OCI-M2 (cell line): ENCODE measurements at regions not wholly inside any gene's neighbourhood (a gene's known extent, or its start where the extent isn't known, plus 50 kb on each side); places are given as distances from the start of the nearest gene placed in this dataset.
A peak's percentile ranks its signal among the peaks of the same experiment; 100 is the strongest.

Experiments
- DNase-seq: peaks from one replicate; lab custom pipeline; 2025; ENCODE audit not compliant: unreplicated experiment; lab: John Stamatoyannopoulos, UW

DNA sequence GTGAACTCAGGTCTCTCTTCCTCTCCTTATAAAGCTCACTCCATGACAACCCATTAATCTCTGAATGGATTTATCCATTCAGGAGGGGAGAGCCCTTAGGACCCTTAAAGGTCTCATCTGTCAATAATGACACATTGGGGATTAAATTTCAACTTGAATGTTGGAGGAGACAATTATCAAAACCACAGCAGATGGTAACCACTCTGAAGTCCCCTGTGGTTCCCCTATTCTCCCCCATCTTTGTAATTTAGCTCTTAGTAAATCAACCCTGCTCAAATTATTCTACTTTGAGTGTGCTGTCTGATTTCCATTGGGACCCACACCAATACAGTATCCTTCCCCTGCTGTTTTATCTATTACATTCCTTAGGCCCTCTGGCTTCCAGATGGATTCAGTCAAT lies 72.0 kb upstream of the RAI14 start:
- no peak for DNase-seq

DNA sequence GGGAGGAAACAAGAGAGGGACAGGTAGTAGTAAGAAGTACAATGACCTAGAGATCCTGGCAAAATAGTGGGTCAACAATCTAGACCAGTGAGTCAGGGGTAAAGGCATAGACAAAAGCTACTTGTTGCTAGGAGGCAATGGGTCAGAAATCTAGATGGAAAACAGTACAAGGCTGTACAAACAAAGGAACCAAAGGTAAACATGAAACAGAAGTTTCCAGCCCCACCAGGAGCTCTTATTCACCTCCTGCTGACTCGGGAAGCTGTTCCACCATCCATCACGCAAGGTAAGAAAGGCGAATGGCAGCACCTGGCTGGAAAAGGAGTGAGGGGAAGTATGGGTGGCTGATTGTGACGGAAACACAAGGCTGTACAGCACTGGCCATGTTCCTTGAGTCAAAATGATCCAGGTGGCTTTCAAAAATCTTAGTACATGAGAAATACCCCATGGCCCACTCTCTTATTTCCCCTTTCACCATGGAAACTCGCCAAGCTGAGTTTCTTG lies 70.5 kb upstream of the RAI14 start:
- no peak for DNase-seq

DNA sequence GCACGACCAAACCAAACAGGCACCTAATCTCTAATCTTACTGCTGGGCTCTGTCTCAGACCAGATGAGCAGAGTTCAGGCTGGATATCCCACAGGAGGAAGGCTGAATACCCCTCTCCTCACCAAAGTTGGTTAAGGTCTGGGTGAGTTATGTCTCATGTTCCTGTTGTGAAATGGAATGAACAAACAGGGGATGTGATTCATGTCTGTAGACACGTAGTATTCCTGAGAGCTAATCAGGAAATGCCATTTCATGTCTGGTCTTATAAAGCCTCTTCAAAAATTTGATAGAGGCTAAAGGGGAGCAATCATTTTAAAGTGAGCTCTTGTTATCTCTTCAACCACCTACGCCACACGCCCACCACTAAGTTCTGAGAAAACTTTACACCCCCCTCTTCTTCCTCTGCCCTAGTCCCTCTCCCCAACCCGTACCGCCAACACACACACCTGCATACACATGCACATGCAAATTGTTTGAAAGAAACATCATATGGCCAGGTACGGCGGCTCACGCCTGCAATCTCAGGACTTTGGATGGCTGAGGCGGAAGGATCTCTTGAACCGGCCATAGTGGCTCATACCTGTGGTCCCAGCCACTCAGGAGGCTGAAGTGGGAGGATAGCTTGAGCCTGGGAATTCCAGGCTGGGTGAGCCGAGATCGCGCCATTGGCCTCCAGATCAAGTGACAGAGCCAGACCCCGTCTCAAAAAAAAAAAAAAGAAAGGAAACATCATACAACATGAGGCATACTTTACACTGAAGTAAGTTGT lies 69.8 kb upstream of the RAI14 start:
- no peak for DNase-seq

DNA sequence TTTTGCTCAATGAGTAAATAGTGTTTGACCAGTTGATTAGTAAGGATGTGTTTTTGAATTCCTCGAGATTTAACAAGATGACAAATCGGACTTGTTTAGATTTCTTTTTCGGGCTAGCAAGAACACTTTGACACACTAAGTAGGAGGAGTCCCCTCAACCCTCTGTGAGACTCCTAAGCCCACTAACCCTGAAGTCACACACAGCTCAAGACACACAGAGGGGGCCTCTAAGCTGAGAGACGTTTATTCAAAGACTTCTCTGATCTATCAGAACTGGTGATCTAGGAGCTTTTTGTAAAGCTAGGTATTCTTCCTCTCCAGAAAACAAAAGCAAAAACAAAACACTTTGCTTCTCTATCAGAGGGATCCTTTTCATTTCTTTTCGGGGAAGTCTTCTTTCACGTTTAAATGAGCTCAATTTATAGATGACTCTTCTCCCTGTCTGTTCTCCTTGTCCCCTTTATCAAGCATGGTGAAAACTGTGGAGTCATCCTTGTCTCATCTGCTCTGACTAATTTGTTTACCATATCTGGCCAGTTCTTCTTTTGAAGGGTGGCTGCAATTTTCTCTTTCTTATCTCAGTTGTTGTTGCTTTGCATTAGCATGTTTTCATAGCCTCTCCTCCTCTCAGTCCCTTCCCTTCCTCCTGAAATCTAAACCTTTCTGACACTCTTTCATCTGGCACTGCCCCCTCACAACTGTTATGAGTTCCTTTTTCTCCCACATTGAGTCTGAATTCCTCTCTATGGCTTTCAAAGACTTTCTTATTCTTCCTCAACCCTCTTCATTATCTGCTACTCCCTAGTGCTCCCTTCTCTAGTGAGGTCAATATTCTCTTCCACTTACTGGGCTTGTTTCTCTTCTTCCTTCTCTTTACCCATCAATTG lies 68.5 kb upstream of the RAI14 start:
- DNase-seq: peak; percentile 28

DNA sequence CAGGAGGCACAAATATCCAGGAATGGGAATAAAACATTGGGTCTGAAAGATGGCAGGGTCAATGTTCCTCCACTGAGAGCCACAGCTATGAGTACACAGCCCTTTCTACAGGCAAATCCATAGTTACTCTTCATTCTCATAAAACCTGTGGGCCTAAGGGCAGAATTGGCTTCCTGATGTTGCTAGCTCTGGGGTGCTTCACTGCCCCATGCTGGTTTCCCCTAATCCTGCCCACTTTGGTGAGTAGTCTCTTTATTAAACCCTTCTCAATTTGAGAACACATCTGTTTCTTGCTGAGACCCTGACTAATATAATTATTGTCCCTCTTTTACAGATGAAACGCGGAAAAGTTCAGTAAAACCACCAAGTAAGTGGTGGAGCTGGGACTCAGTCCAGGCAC lies 66.3 kb upstream of the RAI14 start:
- no peak for DNase-seq

DNA sequence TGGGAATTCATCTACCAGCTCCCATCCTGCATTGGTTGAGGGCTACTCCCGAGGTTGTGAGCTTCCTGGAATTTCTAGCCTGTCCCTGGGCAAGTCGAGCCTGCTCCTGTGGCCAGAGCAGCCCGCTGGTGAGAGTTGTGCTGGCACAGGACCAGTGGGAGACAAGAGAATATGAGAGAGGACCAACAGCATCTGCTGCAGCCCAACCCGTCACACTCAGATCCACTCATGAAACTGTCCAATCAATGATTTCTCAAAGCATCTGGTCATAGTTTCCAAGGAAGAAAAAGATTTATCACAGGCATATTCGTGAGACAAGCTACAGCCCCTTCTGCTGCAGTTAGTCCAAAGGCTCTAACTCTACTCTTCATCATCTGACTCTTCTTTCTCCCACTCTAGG lies 64.4 kb upstream of the RAI14 start:
- no peak for DNase-seq

DNA sequence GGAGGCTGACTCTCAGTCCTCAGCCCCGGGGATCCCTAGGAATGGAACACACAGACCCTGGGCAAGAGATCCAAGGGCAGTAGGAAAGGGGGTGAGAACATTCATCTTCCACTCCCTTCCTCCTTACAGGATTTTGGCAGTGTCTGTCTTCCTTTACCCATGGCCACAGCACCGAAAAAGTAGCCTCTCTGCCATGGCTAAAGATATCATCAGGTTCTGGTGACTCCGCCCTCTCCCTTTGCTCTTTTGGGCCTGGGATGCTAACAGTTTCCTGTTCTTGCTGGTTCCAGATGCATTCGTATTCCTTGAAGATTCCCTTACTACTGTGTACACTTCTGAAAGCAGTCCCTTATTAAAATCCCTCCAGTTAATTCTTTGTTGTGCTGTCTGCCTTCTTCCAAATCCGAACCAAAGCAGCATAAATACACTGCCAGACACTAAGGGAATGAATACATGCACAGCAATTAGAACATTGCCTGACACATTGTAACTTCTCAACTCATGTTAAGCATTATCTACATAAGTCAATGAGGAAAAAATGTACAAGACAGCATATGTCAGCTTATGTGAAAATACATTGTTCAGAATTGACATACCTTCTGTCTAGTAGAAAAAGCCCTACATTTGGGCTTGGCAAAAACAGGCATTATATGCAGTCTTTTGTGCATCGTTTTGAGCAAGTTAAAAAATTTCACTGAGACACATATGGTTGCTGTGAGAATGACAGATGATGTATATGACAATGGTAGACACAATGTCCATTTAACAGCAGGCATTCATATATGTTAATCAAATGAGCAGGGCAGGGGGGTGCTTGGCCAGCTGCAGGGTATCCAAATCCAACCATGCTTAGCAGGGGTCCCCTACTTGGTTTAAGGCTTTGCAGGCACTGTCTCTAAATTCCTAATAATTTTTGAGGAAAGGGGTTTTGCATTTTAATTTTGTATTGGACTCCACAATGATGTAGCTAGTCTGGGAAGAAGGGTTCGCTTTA lies 58.8 kb upstream of the RAI14 start:
- no peak for DNase-seq

DNA sequence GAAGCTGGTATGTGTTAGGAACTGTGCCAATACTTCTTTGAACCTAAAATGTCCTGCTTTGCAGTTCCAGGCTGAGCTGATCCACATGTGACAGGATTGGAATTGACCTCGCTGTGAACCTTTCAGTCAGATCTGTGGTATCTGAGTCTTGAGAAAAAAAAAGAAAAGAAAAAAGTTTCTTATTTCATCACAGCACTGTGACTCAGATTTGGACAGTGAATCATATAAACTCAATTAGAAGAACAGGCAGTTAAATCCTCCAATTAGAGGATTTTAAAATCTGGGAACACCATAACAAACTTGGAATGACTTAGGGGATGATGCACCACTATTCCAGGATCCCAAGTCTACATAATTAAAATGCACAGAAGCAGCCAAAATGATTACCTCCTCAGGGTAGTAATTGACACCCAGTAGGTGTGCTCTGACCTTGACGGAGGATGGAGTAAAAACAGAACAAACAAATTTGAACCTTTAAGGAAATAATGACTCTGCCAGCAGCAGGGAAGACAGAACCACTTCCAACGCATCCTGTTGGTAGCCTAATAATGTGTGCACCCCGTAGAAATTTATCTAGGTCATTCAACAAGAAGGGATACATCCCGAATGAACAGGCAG lies 57.8 kb upstream of the RAI14 start:
- no peak for DNase-seq

DNA sequence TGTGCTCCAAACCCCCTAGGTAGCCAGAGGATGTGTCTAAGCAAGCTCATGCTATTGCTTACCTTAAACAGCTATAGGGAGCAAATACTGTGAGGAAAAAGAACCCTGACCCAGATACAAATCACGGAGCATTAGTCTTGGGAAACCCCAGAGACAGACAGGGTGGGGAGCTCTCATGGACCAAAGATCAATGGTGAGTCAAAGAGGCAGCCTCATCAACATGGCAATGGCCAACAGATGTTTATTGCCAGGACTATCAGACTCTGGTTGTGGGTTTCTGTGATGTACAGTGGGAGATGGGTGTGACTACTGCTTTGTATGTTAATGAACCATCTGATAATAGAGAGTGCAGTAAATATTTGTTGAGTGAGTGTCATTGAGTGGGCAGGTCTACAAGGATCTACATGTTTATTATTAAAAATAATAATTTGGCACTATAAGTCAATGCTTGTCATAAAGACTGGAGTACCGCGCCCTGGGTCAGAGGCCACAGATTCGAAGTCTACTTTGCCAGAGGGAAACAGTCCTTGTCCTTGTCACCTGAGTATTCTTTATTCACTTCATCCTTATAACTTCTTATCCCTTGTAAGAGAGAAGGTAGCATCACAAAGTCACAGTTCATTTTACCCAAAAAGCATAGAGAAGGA lies 56.5 kb upstream of the RAI14 start:
- DNase-seq: no peak

DNA sequence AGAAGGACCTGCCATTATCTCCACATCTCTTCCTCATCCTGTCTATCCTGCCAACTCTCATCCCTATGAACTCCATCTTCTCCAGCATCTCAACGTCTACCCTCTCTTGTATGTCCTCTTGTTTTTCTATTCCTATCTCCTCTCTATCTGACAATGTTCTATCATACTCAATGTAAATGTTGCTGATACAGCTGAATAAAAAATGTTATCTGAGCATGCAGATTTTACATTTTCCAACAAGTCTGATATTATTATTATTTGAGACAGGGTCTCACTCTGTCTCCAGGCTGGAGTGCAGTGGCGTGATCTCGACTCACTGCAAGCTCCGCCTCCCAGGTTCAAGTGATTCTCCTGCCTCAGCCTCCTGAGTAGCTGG lies 56.0 kb upstream of the RAI14 start:
- no peak for DNase-seq

DNA sequence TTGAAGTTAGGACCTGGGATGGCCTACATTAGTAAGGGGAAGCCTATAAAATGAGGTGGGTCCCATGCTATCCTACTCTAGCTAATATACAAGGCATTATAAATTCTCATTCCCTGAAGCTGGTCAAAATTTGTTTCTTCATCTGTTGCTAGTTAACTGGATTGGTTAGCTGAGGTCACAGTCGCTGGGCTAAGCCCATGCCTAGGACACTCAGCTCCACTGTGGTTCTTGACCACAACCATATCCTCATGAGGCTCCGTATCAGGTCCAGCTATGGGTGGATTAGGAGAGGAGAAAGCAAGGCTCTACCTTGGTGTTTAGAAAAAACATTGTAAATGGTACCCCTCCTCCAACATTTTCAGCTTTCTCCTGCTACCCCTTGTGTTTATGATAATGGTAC lies 52.8 kb upstream of the RAI14 start:
- no peak for DNase-seq

DNA sequence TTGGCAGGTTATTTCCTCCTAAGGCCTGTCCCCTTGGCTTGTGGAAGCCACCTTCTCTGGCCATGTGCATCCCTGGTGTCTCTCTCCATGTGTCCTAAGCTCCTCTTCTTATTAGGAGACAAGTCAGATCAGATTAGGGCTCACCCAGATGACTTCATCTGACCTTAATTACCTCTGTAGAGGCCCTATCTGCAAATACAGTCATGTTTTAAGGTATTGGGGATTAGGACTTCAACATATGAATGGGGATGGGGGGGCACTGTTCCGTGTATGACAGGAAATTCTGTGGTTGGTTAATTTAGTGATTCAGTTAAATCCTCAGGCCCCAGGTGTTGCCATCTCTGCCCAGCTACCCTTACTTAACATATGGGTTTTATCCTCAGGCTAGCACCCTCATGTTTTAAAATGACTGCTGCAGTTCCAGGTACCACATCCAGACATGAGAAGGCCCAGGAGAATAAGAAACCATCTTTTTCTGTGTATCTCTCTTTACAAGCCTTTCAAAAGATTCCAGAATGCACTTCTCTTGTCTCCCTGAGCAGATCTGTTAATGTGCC lies 51.9 kb upstream of the RAI14 start:
- no peak for DNase-seq

DNA sequence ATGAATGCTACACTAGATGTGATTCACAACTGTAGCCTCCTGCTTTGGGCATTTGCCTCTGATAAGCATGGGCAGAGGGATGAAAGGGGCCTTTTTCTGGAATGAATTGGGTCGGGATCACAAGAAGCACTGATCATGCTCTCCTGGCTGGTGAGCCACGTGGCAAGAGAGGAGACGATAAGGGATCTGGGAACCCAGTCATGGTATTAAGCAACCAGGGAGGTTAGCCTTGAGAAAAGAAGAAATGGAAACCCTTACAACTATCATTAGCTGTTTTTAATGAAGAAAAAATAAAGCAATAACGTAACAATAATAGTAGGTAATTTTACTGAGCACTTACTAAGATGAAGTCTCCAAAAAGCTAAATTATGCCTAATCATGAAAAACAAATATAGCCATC lies 50.0 kb upstream of the RAI14 start:
- no peak for DNase-seq
